ENCODE measurements at regions not wholly inside any gene's neighbourhood (a gene's known extent, or its start where the extent isn't known, plus 50 kb on each side); places are given as distances from the start of the nearest gene placed in this dataset.

DNA sequence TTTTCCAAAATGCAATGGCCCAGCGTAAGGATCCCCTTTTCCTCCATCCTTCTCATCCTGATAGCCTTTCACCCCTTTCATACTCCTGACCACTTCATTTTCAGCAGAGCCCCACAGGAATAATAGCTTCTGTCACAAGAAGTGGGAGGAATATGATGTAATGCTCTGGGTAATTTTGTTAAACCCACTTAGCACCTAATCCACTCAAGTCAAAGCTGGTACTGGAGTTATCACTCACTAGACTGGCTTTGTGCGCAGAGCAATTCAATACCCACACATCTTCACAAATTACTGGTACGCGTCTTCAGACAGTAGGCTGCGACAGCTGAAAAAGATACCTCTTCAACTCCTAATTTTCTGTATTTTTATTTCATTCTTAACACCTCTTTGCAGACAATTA, 2232.8 kb upstream of the WWC1 start:
- TF ChIP-seq POLR2AphosphoS5 (IDR thresholded peaks at IDR 0.05) (no peak), POLR2A (IDR thresholded peaks at IDR 0.05) (no peak)

Measured in transverse colon (tissue), 3 donors.